ENCODE measurements at regions not wholly inside any gene's neighbourhood (a gene's known extent, or its start where the extent isn't known, plus 50 kb on each side); places are given as distances from the start of the nearest gene placed in this dataset.

DNA sequence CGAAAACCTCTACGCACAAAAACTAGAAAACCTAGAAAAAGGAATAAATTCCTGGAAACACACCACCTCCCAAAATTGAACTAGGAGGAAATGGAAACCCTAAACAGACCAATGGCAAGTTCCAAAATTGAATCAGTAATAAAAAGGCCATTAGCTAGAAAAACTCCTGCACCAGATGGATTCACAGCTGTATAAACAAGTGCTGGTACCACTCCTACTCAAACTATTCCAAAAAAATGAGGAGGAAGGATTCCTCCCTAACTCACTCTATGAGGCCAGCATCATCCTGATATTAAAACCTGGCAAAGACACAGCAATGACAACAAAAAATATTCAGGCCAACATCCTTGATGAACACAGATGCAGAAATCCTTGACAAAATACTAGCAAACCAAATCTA lies 228.2 kb downstream of the CHRM2 start:
- Histone ChIP-seq H3K79me2 (ENCODE audit: low read depth) (no peaks in the 10 kb centered on the region), H3K4me2 (no peak overlapping the region), H3K9ac (no peak overlapping the region), H3K36me3 (no peaks in the 10 kb centered on the region), H3K9me3 (ENCODE audit: low read depth) (no peaks in the 10 kb centered on the region), H2AFZ (replicated peaks) (no peak overlapping the region), H3K27me3 (no peaks in the 10 kb centered on the region), H3K4me3 (no peak overlapping the region), H4K20me1 (ENCODE audit: low read depth) (no peaks in the 10 kb centered on the region), H3K4me1 (no peaks in the 10 kb centered on the region), H3K27ac (no peak overlapping the region), H3F3A (ENCODE audit: low read depth) (no peaks in the 10 kb centered on the region)
- H3K36me3 Mint-ChIP-seq: no peaks in the 10 kb centered on the region
- no peak overlapping the region for H3K4me3 Mint-ChIP-seq
- no peak for DNase-seq (ENCODE audit: low spot score)
- no peaks in the 10 kb centered on the region for H3K4me1 Mint-ChIP-seq
- H3K9me3 Mint-ChIP-seq: no peaks in the 10 kb centered on the region
- TF ChIP-seq EZH2phosphoT487 (IDR thresholded peaks at IDR 0.05) (no peak), EZH2 (IDR thresholded peaks at IDR 0.05) (no peak)
- TF ChIP-seq, protein P1, sequence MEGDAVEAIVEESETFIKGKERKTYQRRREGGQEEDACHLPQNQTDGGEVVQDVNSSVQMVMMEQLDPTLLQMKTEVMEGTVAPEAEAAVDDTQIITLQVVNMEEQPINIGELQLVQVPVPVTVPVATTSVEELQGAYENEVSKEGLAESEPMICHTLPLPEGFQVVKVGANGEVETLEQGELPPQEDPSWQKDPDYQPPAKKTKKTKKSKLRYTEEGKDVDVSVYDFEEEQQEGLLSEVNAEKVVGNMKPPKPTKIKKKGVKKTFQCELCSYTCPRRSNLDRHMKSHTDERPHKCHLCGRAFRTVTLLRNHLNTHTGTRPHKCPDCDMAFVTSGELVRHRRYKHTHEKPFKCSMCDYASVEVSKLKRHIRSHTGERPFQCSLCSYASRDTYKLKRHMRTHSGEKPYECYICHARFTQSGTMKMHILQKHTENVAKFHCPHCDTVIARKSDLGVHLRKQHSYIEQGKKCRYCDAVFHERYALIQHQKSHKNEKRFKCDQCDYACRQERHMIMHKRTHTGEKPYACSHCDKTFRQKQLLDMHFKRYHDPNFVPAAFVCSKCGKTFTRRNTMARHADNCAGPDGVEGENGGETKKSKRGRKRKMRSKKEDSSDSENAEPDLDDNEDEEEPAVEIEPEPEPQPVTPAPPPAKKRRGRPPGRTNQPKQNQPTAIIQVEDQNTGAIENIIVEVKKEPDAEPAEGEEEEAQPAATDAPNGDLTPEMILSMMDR (IDR thresholded peaks at IDR 0.05): no peak
- peaks cover 5% of the 10 kb centered on the region for H3K27me3 Mint-ChIP-seq (ENCODE audit: insufficient read depth, low read depth)
- no peak overlapping the region for H3K27ac Mint-ChIP-seq

DNA sequence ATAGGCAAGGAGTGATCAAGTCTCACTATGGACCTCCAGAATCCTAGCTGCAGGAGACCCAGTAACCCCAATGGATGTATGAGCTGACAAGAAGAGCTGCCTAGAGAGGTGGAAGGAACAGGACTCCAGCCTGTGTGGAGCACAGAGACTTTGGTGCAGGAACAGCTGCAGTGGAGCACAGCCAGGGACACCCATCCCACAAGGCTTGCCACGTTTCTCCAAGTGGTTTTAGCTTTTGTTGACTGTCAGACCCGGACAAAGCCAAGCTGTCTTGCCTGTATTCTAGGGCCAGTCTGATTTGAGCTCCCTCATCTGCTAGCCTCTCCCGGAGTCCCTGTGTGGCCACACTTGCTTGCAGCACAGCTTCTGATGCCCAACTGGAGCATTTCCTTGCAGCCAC lies 224.7 kb downstream of the CHRM2 start:
- Histone ChIP-seq H3K4me2 (no peak overlapping the region), H4K20me1 (ENCODE audit: low read depth) (no peaks in the 10 kb centered on the region), H3K9me3 (ENCODE audit: low read depth) (no peaks in the 10 kb centered on the region), H3K27ac (no peak overlapping the region), H3K4me3 (no peak overlapping the region), H3F3A (ENCODE audit: low read depth) (no peaks in the 10 kb centered on the region), H3K36me3 (no peaks in the 10 kb centered on the region), H3K79me2 (ENCODE audit: low read depth) (no peaks in the 10 kb centered on the region), H2AFZ (replicated peaks) (no peak overlapping the region), H3K4me1 (no peaks in the 10 kb centered on the region), H3K9ac (no peak overlapping the region), H3K27me3 (no peaks in the 10 kb centered on the region)
- Mint-ChIP-seq H3K27me3 (ENCODE audit: insufficient read depth, low read depth) (peaks cover 5% of the 10 kb centered on the region), H3K4me3 (no peak overlapping the region), H3K27ac (no peak overlapping the region), H3K36me3 (no peaks in the 10 kb centered on the region), H3K4me1 (no peaks in the 10 kb centered on the region), H3K9me3 (no peaks in the 10 kb centered on the region)
- no peak for DNase-seq (ENCODE audit: low spot score)
- TF ChIP-seq, protein P1 (IDR thresholded peaks at IDR 0.05): no peak
- no peak for TF ChIP-seq EZH2 (IDR thresholded peaks at IDR 0.05)
- no peak for TF ChIP-seq EZH2phosphoT487 (IDR thresholded peaks at IDR 0.05)

DNA sequence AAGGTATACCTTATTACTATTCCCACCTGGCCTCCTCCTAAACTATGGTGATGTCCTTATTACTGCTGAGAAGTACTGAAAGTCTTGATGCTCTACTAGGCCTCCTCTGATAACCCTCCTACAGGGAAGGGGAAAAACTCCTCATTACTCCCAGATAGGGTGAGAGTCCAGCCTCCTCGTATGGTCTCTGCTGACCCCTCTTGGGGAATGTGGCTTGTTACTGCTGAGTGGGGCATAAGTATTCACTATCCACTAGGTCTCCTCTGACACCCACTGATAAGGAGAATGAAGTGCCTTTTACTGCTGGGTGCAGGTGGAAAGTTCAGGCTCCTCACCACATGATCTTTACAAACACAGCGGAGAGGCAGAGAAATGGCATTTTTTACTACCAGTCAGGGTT lies 222.9 kb downstream of the CHRM2 start:
- H3K27ac Mint-ChIP-seq: no peak overlapping the region
- Histone ChIP-seq H3K9ac (no peak overlapping the region), H3K27me3 (no peaks in the 10 kb centered on the region), H3F3A (ENCODE audit: low read depth) (no peaks in the 10 kb centered on the region), H3K4me3 (no peak overlapping the region), H3K4me2 (no peak overlapping the region), H3K79me2 (ENCODE audit: low read depth) (no peaks in the 10 kb centered on the region), H2AFZ (replicated peaks) (no peak overlapping the region), H4K20me1 (ENCODE audit: low read depth) (no peaks in the 10 kb centered on the region), H3K9me3 (ENCODE audit: low read depth) (no peaks in the 10 kb centered on the region), H3K27ac (no peak overlapping the region), H3K36me3 (no peaks in the 10 kb centered on the region), H3K4me1 (no peaks in the 10 kb centered on the region)
- H3K27me3 Mint-ChIP-seq (ENCODE audit: insufficient read depth, low read depth): peaks cover 5% of the 10 kb centered on the region
- H3K4me3 Mint-ChIP-seq: no peak overlapping the region
- no peaks in the 10 kb centered on the region for H3K9me3 Mint-ChIP-seq
- no peak for TF ChIP-seq EZH2 (IDR thresholded peaks at IDR 0.05)
- no peak for TF ChIP-seq EZH2phosphoT487 (IDR thresholded peaks at IDR 0.05)
- TF ChIP-seq, protein P1 (IDR thresholded peaks at IDR 0.05): peak; percentile 68
- H3K36me3 Mint-ChIP-seq: no peaks in the 10 kb centered on the region
- peak; percentile 69 for DNase-seq (ENCODE audit: low spot score)
- no peaks in the 10 kb centered on the region for H3K4me1 Mint-ChIP-seq

DNA sequence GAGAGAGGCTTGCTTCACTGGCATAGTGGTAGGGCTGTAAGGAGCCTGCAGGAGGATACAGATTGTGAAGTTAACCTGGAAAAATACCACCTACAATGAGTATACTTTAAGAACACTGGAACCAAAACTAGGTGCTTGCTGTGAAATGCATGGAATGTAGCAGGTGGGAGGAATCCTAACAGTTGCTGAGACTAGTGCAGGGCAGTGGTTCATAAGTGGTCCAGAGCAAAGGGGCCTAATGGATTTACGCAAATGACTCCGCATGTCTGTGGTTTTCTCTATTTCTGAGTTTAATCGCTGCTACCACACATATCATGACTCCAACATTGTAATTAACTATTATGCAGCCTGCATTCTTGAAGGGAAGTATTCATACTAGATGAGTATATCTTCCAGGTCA lies 218.4 kb downstream of the CHRM2 start:
- Mint-ChIP-seq H3K9me3 (no peaks in the 10 kb centered on the region), H3K27ac (no peak overlapping the region), H3K27me3 (ENCODE audit: insufficient read depth, low read depth) (no peaks in the 10 kb centered on the region), H3K36me3 (no peaks in the 10 kb centered on the region), H3K4me1 (no peaks in the 10 kb centered on the region), H3K4me3 (no peak overlapping the region)
- no peaks in the 10 kb centered on the region for H3K9me3 ChIP-seq (ENCODE audit: low read depth)
- H3F3A ChIP-seq (ENCODE audit: low read depth): no peaks in the 10 kb centered on the region
- H3K4me1 ChIP-seq: no peaks in the 10 kb centered on the region
- H3K36me3 ChIP-seq: no peaks in the 10 kb centered on the region
- DNase-seq (ENCODE audit: low spot score): no peak
- no peak overlapping the region for H3K9ac ChIP-seq
- H3K27me3 ChIP-seq: no peaks in the 10 kb centered on the region
- H3K27ac ChIP-seq: no peak overlapping the region
- H3K4me3 ChIP-seq: no peak overlapping the region
- TF ChIP-seq, protein P1 (IDR thresholded peaks at IDR 0.05): no peak
- TF ChIP-seq EZH2 (IDR thresholded peaks at IDR 0.05) (no peak), EZH2phosphoT487 (IDR thresholded peaks at IDR 0.05) (no peak)
- H2AFZ ChIP-seq (replicated peaks): no peak overlapping the region
- H3K79me2 ChIP-seq (ENCODE audit: low read depth): no peaks in the 10 kb centered on the region
- H4K20me1 ChIP-seq (ENCODE audit: low read depth): no peaks in the 10 kb centered on the region
- no peak overlapping the region for H3K4me2 ChIP-seq
